Astrocyte (in vitro differentiated cells and primary cell): ENCODE measurements at regions not wholly inside any gene's neighbourhood (a gene's known extent, or its start where the extent isn't known, plus 50 kb on each side); places are given as distances from the start of the nearest gene placed in this dataset.

Experiments used
- CTCF ChIP-seq: IDR thresholded peaks from 2 replicates; pipeline ENCODE4 v1.5.1; 2011; ENCODE audit warnings: low read depth, mild to moderate bottlenecking, inconsistent platforms, low read length, moderate library complexity; ENCODE audit not compliant: insufficient read depth
- EZH2 ChIP-seq: IDR thresholded peaks from 2 replicates; pipeline ENCODE4 v1.6.1; 2012; ENCODE audit warnings: mild to moderate bottlenecking, low read length, inconsistent platforms; ENCODE audit not compliant: insufficient read depth

GRCh38 chr4:137384476-137384875 is 147.8 kb downstream of the PCDH18 start:
- TF ChIP-seq CTCF (no peak), EZH2 (no peak)
